ENCODE measurements at regions not wholly inside any gene's neighbourhood (a gene's known extent, or its start where the extent isn't known, plus 50 kb on each side); places are given as distances from the start of the nearest gene placed in this dataset.
"Not testable (repeated sequence)": the region's sequence is repeated elsewhere in the genome, so short reads cannot be mapped to it uniquely, and the experiment has no call there.

DNA sequence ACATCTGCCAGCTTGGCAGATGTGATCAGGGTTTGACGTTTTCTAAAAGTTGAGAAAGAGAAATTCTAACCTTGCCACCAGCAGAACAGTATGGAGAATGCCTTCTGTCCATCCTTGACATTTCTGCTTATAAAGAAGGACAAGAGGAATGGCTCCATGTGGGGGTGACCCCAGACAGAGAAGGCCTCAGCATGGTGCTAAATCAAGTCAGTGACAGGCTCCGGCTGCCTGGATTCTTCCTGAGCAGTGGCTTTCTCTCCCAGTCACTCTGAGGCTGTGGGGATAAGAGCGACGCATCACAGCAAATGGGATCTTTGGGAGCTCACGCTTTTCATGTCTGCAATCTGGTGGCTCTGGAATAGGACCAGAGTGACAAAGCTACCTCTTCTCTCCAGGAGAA, 640.2 kb upstream of the CAMK1G start:
- DNase-seq (ENCODE audit: low read depth in 3 of 3), result no peak

DNA sequence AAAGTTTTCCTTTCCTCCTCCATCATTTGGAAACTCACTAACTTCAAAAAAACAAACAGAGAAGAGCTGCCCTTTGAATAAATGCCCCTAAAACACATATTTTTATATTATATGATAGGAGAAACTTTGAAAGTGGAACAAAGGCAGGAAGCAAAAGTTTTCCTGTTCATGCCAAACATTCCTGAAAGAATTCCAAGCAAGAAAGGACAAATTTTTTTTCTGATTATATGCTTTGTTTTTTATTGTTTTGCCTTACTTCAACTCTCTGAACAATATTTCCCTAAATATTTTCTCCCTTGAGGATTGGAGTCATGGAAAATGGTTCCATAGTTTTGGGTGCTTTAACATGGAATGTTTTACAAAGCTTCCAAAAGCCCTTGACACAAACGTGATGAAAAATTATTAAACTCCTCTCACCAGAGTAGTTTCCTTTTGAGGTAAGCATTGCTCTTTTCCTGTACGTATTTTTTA, 638.5 kb upstream of the CAMK1G start:
- DNase-seq (ENCODE audit: low read depth in 3 of 3), result no peak

DNA sequence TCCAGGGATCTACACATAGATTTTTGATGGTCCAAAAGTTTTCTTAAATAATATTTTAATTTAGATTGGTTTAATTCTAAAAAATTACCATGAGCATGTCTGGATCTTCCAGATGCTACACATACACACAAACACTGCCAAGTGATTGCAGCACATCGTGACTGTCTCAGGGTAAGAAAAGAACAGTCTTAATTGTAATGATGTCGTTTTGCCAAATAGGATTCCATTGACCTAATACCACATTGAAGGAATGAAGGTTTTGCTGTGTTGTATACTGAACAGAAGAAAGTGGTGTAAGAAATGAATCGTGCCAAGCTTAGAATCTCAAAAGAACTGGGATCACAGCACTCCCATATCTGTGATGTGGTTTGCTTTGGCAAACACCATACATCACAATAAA, 633.3 kb upstream of the CAMK1G start:
- no peak for DNase-seq (ENCODE audit: low read depth in 3 of 3)

DNA sequence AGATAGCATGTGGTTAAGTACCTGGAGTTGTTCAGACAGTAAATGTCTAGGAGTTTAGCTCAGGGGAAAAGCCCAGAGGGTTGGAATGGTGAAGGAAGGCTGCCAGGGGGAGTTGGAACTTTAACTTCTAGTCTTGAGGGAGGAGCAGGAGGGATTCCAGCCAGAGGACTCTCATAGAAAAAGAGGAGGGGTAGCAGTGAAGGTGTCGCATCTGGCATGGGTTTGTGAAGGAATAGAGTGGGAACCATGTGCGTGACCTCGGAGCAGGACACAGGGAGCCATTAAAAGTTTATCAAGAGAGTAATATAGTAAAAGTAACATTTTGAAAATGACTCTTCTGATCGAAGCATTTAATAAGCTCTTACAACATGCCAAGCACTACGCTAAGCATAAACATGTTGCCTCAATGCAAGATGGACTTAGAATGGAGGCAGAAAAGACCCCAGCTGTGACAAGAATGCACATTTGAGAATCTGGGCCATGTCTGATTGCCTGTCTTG, 632.4 kb upstream of the CAMK1G start:
- DNase-seq (ENCODE audit: low read depth in 3 of 3), result no peak

DNA sequence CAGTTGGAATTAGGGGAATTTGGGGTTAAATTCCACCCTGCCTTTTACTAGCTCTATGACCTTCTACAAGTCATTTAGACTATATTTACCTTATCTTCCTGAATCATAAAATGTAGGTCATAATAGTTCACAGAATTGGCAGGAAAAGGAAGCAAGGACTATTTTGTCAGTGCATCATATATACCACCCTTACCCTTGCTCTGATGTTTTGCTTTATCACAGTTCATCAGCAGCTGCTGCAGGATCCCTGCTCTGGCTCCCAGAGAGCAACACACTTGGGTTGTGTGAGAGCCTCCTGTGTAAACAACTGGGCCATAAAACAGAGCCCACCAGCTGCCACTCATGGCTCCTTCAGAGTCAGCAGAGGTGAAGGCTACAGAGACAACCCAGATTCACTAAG, 631.6 kb upstream of the CAMK1G start:
- no peak for DNase-seq (ENCODE audit: low read depth in 3 of 3)

DNA sequence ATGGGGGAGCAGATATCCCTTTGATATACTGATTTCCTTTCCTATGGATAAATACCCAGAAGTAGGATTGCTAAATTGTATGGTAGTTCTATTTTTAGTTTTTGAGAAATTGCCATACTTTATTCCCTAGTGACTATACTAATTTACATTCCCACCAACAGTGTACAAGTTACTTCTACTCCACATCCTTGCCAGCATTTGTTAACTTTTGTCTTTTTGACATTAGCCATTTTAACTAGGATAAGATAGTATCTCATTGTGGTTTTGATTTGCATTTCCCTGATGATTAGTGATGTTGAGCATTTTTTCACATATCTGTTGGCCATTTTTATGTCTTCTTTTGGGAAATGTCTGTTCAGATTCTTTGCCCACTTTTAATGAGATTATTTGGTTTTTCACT, 620.6 kb upstream of the CAMK1G start:
- no peak for DNase-seq (ENCODE audit: low read depth in 3 of 3)

DNA sequence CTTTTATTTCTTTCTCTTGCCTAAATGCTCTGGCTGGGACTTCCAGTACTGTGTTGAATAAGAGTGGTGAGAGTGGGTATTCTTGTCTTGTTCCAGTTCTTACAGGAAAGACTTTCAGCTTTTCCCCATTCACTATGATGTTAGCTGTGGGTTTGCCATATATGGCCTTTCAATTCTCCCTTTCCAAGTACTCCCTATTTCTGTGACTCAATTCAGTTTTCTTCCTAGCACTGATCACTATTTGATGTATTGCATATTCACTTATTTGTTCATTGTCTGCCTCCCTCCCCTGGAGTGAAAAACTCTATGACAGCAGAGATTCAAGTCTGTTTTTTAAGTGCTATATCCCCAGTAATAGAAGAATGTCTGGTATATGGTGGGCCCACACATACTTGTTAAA, 618.2 kb upstream of the CAMK1G start:
- no peak for DNase-seq (ENCODE audit: low read depth in 3 of 3)

DNA sequence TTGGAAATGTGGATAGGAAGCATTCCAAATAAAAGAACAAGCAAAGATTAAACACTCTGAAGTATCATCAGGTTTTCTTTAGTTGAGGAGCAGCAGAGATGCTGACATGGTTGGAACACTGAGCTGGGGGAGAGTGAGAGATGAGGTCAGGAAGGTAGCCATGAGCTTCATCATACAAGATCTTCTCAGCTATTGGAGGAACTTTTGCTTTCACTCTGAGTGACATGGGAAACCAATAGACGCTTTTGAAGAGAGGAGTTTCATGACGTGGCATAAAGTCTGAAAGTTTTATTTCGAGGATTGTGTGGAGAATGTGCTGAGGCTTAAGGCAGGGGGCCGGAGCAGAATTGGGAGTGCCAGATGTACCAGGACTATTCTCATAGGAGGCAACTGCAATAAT, 616.2 kb upstream of the CAMK1G start:
- no peak for DNase-seq (ENCODE audit: low read depth in 3 of 3)

DNA sequence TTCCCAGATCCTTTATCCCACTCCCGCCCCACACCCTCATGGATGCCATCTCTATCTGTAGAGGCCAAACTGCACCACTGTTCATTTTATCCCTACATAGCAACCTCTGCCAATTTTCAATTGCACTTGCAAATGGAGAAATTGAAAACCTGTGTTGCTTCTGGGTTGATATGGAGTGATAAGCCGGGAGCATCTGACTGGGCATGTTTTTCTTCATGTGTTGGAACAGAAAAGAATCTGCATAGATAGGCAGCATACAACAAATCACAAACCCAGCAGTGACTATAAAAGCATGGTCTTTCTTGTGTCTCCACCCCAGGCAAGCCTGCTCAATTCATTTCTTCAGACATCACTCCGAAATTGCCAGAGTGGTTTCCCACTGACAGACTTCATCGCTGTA, 608.8 kb upstream of the CAMK1G start:
- no peak for DNase-seq (ENCODE audit: low read depth in 3 of 3)

DNA sequence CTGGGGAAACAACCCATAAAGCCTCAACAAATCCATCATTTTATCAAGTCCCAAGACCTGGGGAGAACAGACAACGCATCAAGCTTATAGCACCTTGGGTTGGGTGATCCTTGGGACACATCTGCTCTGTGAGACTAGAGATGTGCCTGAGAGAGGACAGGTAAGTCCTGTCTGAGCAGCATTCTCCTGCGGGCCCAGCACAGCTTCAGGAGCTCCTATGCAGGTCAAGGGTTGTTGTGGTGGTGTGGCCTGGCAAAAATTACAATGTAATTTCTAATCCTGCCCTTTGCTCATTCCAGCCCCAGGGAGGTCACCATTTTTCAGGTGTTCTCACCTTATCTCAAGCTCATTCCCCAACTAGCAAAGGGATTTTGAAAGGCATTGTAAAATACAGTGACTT, 608.1 kb upstream of the CAMK1G start:
- DNase-seq (ENCODE audit: low read depth in 3 of 3), result no peak

DNA sequence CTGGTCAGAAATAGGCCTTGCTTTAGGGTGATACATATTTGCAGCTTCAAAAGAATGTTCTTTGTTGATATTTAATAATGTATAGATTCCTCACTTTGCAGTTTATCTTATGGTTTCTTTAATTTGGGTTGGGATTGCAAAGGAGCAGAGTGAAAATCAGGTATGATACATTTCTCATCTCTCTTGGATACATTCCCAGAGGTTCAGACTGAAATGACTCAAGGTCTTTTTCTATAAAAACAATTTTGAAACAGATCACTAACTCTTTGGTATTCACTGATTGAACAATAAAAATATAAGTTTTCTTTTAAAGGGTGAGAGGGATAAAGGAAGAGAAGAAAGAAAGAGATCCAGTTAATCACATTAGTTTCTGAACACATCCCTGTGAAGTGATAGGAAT, 606.5 kb upstream of the CAMK1G start:
- DNase-seq (ENCODE audit: low read depth in 3 of 3), result no peak

DNA sequence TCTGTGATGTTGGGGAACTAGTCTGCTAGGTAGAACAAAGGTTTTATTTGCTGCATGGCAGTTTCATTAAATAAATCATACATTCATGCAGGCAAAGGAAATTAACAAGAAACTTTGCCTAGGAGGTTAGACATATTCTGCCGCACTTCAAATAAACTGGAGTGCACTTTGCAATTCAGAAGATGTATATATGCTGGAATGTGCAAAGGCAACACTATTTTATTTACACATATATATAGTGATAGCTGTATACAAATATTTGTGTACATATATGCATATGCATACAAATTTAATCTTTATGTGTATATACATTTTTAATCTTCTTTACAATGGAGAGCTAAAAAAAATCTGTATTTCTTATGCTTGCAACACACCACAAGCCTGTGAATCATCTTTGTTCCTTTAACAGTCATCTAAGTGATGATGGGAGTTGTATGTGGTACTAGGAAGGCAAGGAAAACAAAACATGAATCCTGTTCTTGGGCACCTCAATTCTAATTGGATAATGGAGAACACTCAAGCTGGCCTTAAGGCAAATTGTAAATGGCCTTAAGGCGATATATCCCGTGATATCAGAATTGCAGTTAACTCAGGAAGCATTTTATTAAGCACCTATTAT, 605.8 kb upstream of the CAMK1G start:
- no peak for DNase-seq (ENCODE audit: low read depth in 3 of 3)

DNA sequence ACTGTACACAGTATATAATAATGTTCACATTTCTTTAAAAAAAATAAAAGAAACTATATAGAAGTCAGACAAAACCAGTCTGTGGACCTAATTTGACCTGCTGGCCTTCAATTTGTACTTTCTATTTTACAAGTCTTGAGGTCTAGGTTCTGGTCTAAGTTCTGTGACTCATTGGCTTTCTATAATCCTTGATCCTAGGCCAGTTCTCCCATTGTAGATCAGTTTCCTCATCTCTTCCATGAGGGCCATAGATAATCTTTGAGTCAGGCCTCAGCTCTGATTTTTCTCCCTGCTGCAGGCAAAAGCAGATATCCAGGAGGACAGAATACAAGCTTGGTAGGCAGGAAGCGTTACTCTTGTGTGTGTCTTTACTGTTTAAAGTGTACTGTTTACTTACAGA, 603.7 kb upstream of the CAMK1G start:
- DNase-seq (ENCODE audit: low read depth in 3 of 3), result no peak

DNA sequence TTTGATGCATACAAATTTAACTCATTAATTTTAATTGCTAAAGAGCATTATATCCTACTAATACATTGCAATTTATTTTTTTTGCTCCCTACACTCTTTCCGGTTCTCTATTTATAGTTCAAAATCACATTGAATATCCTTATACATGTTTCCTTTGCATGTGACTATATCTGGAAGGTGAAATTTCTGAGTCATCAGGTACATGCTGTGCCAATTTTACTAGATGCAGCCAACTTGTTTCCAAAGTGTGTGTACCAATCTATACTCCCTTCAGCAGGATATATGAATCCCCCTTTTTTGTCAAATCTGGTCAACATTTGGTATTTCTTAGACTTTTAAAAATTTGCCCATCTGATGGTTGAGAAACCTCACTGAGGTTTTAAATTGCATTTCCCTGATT, 602.9 kb upstream of the CAMK1G start:
- DNase-seq (ENCODE audit: low read depth in 3 of 3), result no peak

DNA sequence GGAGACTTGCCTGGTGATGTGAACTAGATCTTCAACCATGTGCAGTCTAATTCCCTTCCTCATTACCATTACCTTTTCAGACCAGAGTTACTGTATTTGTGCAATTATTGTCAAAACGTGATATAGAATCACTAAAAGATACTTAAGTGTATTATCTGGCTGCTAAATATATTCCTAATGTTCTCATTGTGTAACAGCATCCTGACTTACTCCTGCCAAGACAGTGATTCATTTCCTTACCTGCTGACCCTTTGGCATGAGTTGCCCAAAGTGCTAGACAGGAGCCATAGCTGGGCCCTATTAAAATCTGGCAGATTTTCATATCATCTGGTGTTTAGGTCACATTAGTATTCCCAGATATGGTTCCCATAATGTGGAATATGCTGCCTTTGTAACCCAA, 598.3 kb upstream of the CAMK1G start:
- DNase-seq (ENCODE audit: low read depth in 3 of 3), result no peak

DNA sequence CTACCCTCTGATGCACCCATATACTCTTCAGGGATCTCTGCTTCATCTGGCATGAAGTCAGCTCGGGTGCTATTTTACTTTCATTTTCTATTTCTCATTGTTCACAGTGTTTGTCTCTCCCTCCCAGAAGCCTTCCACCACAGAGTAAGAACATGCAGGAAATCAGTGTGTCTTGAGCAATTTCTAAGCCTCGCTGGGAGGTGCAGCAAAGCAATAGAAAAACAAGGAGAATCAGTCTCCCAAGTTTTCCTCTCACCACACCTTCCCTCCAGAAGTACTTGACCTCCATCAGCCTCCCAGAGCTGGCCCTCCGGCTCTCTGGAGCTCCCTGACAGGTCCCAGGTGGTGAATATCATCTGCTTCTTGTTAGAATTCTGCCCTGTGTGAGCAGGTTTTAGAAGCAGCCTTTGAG, 594.7 kb upstream of the CAMK1G start:
- no peak for DNase-seq (ENCODE audit: low read depth in 3 of 3)

DNA sequence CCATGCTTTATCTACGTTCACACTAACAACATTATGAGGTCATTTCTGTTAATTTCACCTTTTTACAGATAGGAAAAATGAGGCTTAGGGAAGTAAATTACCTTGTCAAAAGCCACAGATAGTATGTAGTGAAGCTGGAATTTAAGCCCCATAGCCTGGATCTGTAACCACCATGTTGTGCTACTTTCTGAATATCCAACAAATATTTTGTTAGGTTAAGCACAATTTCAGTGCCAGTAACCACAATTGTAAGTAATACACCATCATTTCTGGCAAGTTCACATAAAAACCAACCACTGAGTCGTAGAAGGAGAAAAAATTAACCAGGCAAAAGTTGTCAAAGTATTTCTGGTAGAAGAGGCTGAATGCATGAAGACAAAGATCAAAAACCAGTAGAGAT, 593.1 kb upstream of the CAMK1G start:
- DNase-seq (ENCODE audit: low read depth in 3 of 3), result no peak

DNA sequence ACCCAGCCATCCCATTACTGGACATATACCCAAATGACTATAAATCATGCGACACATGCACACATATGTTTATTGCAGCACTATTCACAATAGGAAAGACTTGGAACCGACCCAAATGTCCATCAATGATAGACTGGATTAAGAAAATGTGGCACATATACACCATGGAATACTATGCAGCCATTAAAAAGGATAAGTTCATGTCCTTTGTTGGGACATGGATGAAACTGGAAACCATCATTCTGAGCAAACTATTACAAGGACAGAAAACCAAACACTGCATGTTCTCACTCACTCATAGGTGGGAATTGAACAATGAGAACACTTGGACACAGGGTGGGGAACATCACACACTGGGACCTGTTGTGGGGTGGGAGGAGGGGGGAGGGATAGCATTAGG, 586.5 kb upstream of the CAMK1G start:
- not testable (repeated sequence) for DNase-seq (ENCODE audit: low read depth in 3 of 3)

DNA sequence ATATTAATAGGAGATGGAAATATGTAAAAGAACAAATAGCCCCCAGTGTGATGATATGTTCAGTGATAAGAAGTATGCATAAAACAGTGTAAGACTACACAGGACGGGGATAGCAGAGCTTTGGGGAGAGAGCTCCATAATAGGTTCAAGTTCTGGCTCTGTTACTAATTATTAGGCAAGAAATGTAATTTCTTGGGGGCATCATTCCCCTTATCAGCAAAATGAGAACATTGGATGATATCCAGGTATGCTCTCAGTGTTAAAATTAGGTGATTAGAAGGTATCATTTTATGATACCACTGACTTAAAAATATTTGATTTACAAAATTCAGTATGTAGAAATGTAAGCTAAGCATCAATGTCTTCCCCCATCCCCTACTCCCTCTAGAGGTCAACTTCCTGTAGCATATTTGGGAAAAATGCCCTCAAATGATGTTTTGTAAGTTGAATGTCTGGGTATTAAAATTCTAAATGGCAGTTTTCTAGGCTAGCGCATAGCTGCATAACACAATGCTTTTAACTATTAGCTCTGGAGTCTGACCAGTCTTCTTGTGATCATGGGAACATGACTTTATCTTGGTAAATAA, 585.7 kb upstream of the CAMK1G start:
- DNase-seq (ENCODE audit: low read depth in 3 of 3), result no peak

DNA sequence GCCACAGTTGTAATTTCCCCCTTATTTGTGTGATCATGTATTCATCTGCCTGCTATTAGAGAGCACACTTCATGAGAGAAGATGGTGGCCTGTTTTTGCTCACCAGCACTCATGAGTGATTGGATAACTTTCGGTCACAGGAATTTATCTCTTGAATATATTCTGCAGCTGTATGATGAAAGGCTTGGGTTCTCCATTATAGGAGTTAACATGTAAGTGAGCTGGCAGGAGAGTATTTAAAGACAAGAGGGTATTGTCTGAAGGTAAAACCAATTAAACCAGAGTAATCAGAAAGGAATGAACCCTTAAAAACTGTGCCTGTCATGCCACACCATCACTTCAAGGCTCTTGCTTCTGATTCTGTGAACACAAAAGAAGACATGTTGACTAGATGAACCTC, 574.9 kb upstream of the CAMK1G start:
- no peak for DNase-seq (ENCODE audit: low read depth in 3 of 3)

DNA sequence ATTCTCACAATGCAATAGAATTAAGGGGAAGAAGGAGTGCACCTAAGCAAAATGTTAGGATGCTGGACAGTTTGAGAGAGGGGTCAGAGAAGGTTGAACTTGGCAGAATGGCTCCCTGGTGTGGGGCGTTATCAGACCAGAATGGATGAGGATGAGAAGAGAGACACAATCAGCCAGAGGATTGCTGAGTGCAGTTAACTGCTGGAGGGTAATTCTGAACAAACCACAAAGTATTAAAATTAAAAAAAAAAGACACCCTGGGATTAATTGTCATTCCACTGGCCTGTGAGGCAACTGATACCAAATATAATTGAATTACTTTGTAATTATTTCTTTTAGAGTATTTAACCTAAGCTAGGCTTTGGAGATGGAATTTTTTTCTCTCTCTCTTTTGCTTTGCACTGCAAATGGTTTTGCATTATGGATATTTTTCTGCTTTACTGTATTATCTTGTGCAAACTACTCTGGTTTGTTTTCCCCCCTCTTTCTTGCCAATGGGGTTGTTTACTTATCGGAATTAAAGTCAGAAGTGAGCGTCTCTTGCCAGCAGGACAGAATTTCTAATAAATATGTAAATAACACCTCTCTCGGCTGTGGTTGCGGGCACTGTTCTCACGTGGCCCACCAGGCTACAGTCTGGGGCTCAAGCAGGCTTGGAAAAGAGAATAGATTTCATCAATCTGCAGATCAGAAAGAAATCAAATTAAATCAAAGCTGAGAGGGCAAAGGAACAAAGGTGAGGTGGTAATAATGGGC, 572.9 kb upstream of the CAMK1G start:
- DNase-seq (ENCODE audit: low read depth in 3 of 3), result no peak

DNA sequence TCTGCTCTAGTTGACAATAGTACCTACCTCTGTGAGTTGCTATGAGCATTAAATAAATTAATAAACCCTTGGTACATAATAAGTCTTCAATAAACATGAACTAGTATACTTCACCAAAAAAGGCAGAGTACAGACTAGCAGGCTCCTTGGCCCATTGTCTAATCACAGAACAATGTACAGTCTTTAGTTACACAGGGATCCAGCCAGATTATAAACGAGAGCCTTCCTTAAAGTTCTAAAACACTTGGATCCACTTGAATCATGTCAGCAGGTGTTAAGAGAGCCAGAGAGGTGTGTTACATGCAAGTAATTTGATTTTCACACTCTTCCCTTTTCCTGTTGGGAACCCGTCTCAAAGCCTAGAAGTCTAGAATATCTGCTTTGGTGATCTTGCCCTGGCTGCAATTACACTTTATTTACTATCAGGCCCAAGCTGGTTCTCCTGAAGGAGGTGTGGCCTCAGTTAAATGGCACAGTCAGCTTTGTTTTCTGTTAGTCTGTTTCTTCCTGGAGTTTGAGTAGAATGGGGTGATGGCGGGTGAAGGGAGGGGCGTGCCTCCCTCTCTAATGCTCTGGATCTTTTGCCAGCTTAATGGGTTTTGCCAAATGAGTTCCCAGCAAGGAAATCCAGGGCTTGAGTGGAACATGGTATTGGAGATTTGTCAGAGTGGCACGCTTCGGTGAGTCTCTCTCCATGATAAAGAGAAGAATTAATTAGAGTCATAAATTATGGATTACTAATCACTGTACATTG, 570.9 kb upstream of the CAMK1G start:
- DNase-seq (ENCODE audit: low read depth in 3 of 3), result no peak

Measured in stimulated activated CD4-positive, alpha-beta T cell treated with anti-CD3 and anti-CD28 coated beads, TNF-alpha, amount 100 ng/mL, for 4 hours (primary cell).